ENCODE measurements at regions not wholly inside any gene's neighbourhood (a gene's known extent, or its start where the extent isn't known, plus 50 kb on each side); places are given as distances from the start of the nearest gene placed in this dataset.

GRCh38 chr7:96636342-96636860, 73.2 kb downstream of the SEM1 start:
- TF ChIP-seq CTCF (IDR thresholded peaks at IDR 0.05) (no peak), POLR2AphosphoS5 (IDR thresholded peaks at IDR 0.05) (no peak), POLR2A (IDR thresholded peaks at IDR 0.05) (no peak), EP300 (IDR thresholded peaks at IDR 0.05; ENCODE audit: low read depth) (no peak)

Measured in transverse colon (tissue), 4 donors.